Keratinocyte (primary cell): ENCODE measurements at regions not wholly inside any gene's neighbourhood (a gene's known extent, or its start where the extent isn't known, plus 50 kb on each side); places are given as distances from the start of the nearest gene placed in this dataset.

Source experiments
- CTCF ChIP-seq, 3 experiments: IDR thresholded peaks in 1 of 3; conservative IDR thresholded peaks in 1 of 3; optimal IDR thresholded peaks in 1 of 3; 2 replicates in 2 of 3; 3 replicates in 1 of 3; pipeline versions ENCODE3 to v1.5.1; 2011; ENCODE audit warnings: low read length in 3 of 3, mild to moderate bottlenecking in 3 of 3, moderate library complexity in 2 of 3, control low read depth in 1 of 3, inconsistent platforms in 1 of 3; ENCODE audit not compliant: insufficient read depth in 2 of 3; ENCODE audit errors: extremely low read depth in 1 of 3
- EZH2 ChIP-seq: IDR thresholded peaks from one replicate; pipeline ENCODE4 v1.6.1; 2012; ENCODE audit warnings: inconsistent platforms, mild to moderate bottlenecking, low read length, moderate library complexity

- no peak for TF ChIP-seq CTCF (optimal IDR thresholded peaks at IDR 0.05 in 1 of 3, IDR thresholded peaks at IDR 0.05 in 1 of 3, conservative IDR thresholded peaks at IDR 0.05 in 1 of 3; ENCODE audit: extremely low read depth in 1 of 3, insufficient read depth in 2 of 3, low read length in 3 of 3)
- no peak for TF ChIP-seq EZH2
Observed at GRCh38 chr13:78085434-78086225, 167.0 kb upstream of the EDNRB start.
